ENCODE measurements at regions not wholly inside any gene's neighbourhood (a gene's known extent, or its start where the extent isn't known, plus 50 kb on each side); places are given as distances from the start of the nearest gene placed in this dataset.

DNA sequence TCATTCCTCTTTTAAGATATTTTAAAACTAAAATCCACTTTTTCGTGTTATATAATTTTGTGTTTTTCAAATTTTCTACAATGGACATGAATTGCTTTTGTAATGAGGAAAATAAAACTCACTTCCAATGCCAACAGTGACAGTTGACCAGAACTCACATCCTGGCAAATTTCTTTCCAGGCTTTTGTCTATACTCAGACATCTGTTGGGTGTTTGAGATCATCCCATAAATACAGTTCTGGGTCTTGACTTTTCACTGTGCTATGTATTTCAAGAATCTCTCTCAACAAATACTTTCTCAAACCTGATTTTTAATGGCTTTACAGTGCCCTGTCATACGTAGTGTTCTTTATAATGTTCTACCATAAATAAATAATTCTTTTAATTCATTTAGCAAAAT, 57.6 kb downstream of the RPL37A start:
- WGBS = no CpG with 5 or more reads among the region's 2 CpGs
- no peak overlapping the region for H4K91ac ChIP-seq (ENCODE audit: low read length)
- no peak for DNase-seq

DNA sequence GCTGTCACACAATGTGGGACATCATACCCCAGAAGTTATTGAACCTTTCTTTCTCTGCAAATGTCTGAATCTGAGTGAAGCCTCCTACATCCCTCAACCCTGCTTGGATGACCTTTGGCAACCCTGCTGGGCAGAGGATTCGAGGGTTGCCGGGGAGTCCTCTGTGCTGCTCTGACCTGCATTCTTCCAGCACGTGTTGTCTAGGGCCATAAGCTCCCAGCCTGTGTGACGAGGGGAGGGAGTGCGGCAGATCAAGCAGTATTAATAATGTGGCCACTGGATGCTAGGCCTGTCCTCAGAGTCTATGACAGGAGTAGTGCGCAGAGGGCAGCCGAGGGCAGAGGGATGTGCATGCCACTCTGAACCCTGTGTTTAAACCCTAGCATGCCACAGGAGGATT, 58.8 kb downstream of the RPL37A start:
- Histone ChIP-seq H3K4me2 (ENCODE audit: low read length, poor library complexity, severe bottlenecking) (no peak overlapping the region), H4K8ac (ENCODE audit: low read length) (peak overlapping the region; percentile 19), H3K36me3 (ENCODE audit: control insufficient read depth in 1 of 2, insufficient read depth in 2 of 2, low read depth in 1 of 2, low read length in 2 of 2) (no peaks in the 10 kb centered on the region), H3K4me3 (ENCODE audit: insufficient read depth in 1 of 2, low read depth in 1 of 2, low read length in 2 of 2) (no peak overlapping the region), H2BK12ac (ENCODE audit: low read length in 2 of 2) (peak overlapping the region in 1 of 2 experiments; percentile 0), H4K91ac (ENCODE audit: low read length) (no peak overlapping the region), H2AFZ (ENCODE audit: low read depth, low read length) (no peak overlapping the region), H3K79me1 (replicated peaks; ENCODE audit: low read length, poor library complexity, severe bottlenecking) (no peaks in the 10 kb centered on the region), H3K4ac (ENCODE audit: low read depth in 1 of 2, low read length in 2 of 2) (peak overlapping the region in 1 of 2 experiments; percentile 32), H3K14ac (ENCODE audit: low read length in 2 of 2) (peak overlapping the region in 1 of 2 experiments; percentile 8), H3K4me1 (ENCODE audit: control insufficient read depth, insufficient read depth, low read depth, low read length) (peaks cover 29% of the 10 kb centered on the region), H3K9me3 (ENCODE audit: control insufficient read depth, low read length) (no peaks in the 10 kb centered on the region), H3K9ac (ENCODE audit: low read length) (no peak overlapping the region), H3K27ac (ENCODE audit: low read length, poor library complexity, severe bottlenecking) (no peak overlapping the region), H2BK15ac (ENCODE audit: low read depth, poor library complexity, severe bottlenecking) (peak overlapping the region; percentile 31), H3K18ac (ENCODE audit: low read depth in 1 of 2, low read length in 2 of 2) (peak overlapping the region in 1 of 2 experiments; percentile 52), H2AK5ac (ENCODE audit: low read length, severe bottlenecking) (no peak overlapping the region), H2BK120ac (ENCODE audit: low read depth, low read length) (no peak overlapping the region), H2BK5ac (ENCODE audit: low read depth, low read length, poor library complexity, severe bottlenecking) (no peak overlapping the region), H3K23ac (ENCODE audit: low read length in 2 of 2) (no peak overlapping the region), H3K27me3 (ENCODE audit: control insufficient read depth in 1 of 2, insufficient read depth in 1 of 2, low read length in 2 of 2) (no peaks in the 10 kb centered on the region)
- DNase-seq = no peak
- 72% methylated on average over 7 of the region's 7 CpGs for WGBS

More for the DNA sequence above, 57.6 kb downstream of the RPL37A start:
- Histone ChIP-seq H3K4ac (ENCODE audit: low read depth in 1 of 2, low read length in 2 of 2) (no peak overlapping the region), H2BK5ac (ENCODE audit: low read depth, low read length, poor library complexity, severe bottlenecking) (no peak overlapping the region), H3K79me1 (replicated peaks; ENCODE audit: low read length, poor library complexity, severe bottlenecking) (no peaks in the 10 kb centered on the region), H3K4me2 (ENCODE audit: low read length, poor library complexity, severe bottlenecking) (no peak overlapping the region), H3K36me3 (ENCODE audit: control insufficient read depth in 1 of 2, insufficient read depth in 2 of 2, low read depth in 1 of 2, low read length in 2 of 2) (no peaks in the 10 kb centered on the region), H3K23ac (ENCODE audit: low read length in 2 of 2) (no peak overlapping the region), H3K9ac (ENCODE audit: low read length) (no peak overlapping the region), H2AK5ac (ENCODE audit: low read length, severe bottlenecking) (no peak overlapping the region), H3K4me1 (ENCODE audit: control insufficient read depth, insufficient read depth, low read depth, low read length) (peaks cover 33% of the 10 kb centered on the region), H3K27me3 (ENCODE audit: control insufficient read depth in 1 of 2, insufficient read depth in 1 of 2, low read length in 2 of 2) (no peaks in the 10 kb centered on the region), H3K14ac (ENCODE audit: low read length in 2 of 2) (no peak overlapping the region), H4K8ac (ENCODE audit: low read length) (no peak overlapping the region), H2BK12ac (ENCODE audit: low read length in 2 of 2) (no peak overlapping the region), H3K18ac (ENCODE audit: low read depth in 1 of 2, low read length in 2 of 2) (no peak overlapping the region), H3K9me3 (ENCODE audit: control insufficient read depth, low read length) (no peaks in the 10 kb centered on the region), H3K4me3 (ENCODE audit: insufficient read depth in 1 of 2, low read depth in 1 of 2, low read length in 2 of 2) (no peak overlapping the region), H2AFZ (ENCODE audit: low read depth, low read length) (no peak overlapping the region), H2BK15ac (ENCODE audit: low read depth, poor library complexity, severe bottlenecking) (no peak overlapping the region), H3K27ac (ENCODE audit: low read length, poor library complexity, severe bottlenecking) (no peak overlapping the region), H2BK120ac (ENCODE audit: low read depth, low read length) (no peak overlapping the region)

- Histone ChIP-seq H2BK12ac (ENCODE audit: low read length in 2 of 2) (no peak overlapping the region), H3K27me3 (ENCODE audit: control insufficient read depth in 1 of 2, insufficient read depth in 1 of 2, low read length in 2 of 2) (no peaks in the 10 kb centered on the region), H3K18ac (ENCODE audit: low read depth in 1 of 2, low read length in 2 of 2) (peak overlapping the region in 1 of 2 experiments; percentile 52), H3K4me2 (ENCODE audit: low read length, poor library complexity, severe bottlenecking) (no peak overlapping the region), H2BK120ac (ENCODE audit: low read depth, low read length) (no peak overlapping the region), H3K36me3 (ENCODE audit: control insufficient read depth in 1 of 2, insufficient read depth in 2 of 2, low read depth in 1 of 2, low read length in 2 of 2) (no peaks in the 10 kb centered on the region), H3K4ac (ENCODE audit: low read depth in 1 of 2, low read length in 2 of 2) (no peak overlapping the region), H4K8ac (ENCODE audit: low read length) (no peak overlapping the region), H3K4me3 (ENCODE audit: insufficient read depth in 1 of 2, low read depth in 1 of 2, low read length in 2 of 2) (no peak overlapping the region), H3K79me1 (replicated peaks; ENCODE audit: low read length, poor library complexity, severe bottlenecking) (no peaks in the 10 kb centered on the region), H2BK15ac (ENCODE audit: low read depth, poor library complexity, severe bottlenecking) (peak overlapping the region; percentile 31), H4K91ac (ENCODE audit: low read length) (no peak overlapping the region), H2AFZ (ENCODE audit: low read depth, low read length) (no peak overlapping the region), H3K9ac (ENCODE audit: low read length) (no peak overlapping the region), H3K23ac (ENCODE audit: low read length in 2 of 2) (no peak overlapping the region), H3K27ac (ENCODE audit: low read length, poor library complexity, severe bottlenecking) (no peak overlapping the region), H2BK5ac (ENCODE audit: low read depth, low read length, poor library complexity, severe bottlenecking) (no peak overlapping the region), H3K9me3 (ENCODE audit: control insufficient read depth, low read length) (no peaks in the 10 kb centered on the region), H3K14ac (ENCODE audit: low read length in 2 of 2) (no peak overlapping the region), H2AK5ac (ENCODE audit: low read length, severe bottlenecking) (no peak overlapping the region), H3K4me1 (ENCODE audit: control insufficient read depth, insufficient read depth, low read depth, low read length) (peaks cover 29% of the 10 kb centered on the region)
- no peak for DNase-seq
- 29% methylated on average over 1 of the region's 1 CpG for WGBS
These were observed 59.2 kb downstream of the RPL37A start for GRCh38 chr2:216557820-216558219.

DNA sequence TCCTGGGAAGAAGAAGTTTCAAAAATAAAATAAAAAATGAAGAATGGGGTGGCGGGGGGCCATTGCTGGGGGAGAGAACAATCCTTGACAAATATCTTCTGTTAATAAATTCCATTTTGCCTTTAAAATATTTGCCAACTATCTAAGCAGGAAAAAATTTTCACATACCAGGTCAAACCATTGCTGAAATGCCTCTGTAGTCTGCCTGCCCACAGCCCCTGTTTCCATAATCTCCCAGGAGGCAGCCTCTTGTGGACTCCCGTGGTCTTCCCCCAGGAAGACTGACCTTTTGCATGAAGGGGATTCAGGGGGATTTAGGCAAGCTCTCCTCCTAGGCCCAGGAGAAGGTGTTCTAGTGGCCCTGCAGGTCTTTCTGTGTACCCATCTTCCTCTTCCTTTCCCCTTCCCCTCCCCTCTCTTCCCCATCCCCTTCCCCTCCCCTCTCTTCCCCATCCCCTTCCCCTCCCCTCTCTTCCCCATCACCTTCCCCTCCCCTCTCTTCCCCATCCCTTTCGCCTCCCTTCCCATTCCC, 61.0 kb downstream of the RPL37A start:
- peaks cover 3% of the 10 kb centered on the region for H3K9me3 ChIP-seq (ENCODE audit: control insufficient read depth, low read length)
- H2AFZ ChIP-seq (ENCODE audit: low read depth, low read length) = no peak overlapping the region
- no peak overlapping the region for H2BK5ac ChIP-seq (ENCODE audit: low read depth, low read length, poor library complexity, severe bottlenecking)
- no peak overlapping the region for H2BK12ac ChIP-seq (ENCODE audit: low read length in 2 of 2)
- no peak overlapping the region for H2BK15ac ChIP-seq (ENCODE audit: low read depth, poor library complexity, severe bottlenecking)
- no peaks in the 10 kb centered on the region for H3K27me3 ChIP-seq (ENCODE audit: control insufficient read depth in 1 of 2, insufficient read depth in 1 of 2, low read length in 2 of 2)
- no peak for DNase-seq
- no peak overlapping the region for H2AK5ac ChIP-seq (ENCODE audit: low read length, severe bottlenecking)
- H2BK120ac ChIP-seq (ENCODE audit: low read depth, low read length) = no peak overlapping the region
- H3K9ac ChIP-seq (ENCODE audit: low read length) = no peak overlapping the region
- H4K91ac ChIP-seq (ENCODE audit: low read length) = no peak overlapping the region
- no peak overlapping the region for H3K14ac ChIP-seq (ENCODE audit: low read length in 2 of 2)
- no peak overlapping the region for H3K4me3 ChIP-seq (ENCODE audit: insufficient read depth in 1 of 2, low read depth in 1 of 2, low read length in 2 of 2)
- no peaks in the 10 kb centered on the region for H3K36me3 ChIP-seq (ENCODE audit: control insufficient read depth in 1 of 2, insufficient read depth in 2 of 2, low read depth in 1 of 2, low read length in 2 of 2)
- peak overlapping the region; percentile 69 for H3K27ac ChIP-seq (ENCODE audit: low read length, poor library complexity, severe bottlenecking)
- no peaks in the 10 kb centered on the region for H3K79me1 ChIP-seq (replicated peaks; ENCODE audit: low read length, poor library complexity, severe bottlenecking)
- 92% methylated on average over 2 of the region's 3 CpGs for WGBS
- no peak overlapping the region for H3K18ac ChIP-seq (ENCODE audit: low read depth in 1 of 2, low read length in 2 of 2)
- no peak overlapping the region for H3K4me2 ChIP-seq (ENCODE audit: low read length, poor library complexity, severe bottlenecking)
- peaks cover 17% of the 10 kb centered on the region for H3K4me1 ChIP-seq (ENCODE audit: control insufficient read depth, insufficient read depth, low read depth, low read length)
- H4K8ac ChIP-seq (ENCODE audit: low read length) = no peak overlapping the region
- H3K4ac ChIP-seq (ENCODE audit: low read depth in 1 of 2, low read length in 2 of 2) = no peak overlapping the region
- no peak overlapping the region for H3K23ac ChIP-seq (ENCODE audit: low read length in 2 of 2)

Measured in mesenchymal stem cell (in vitro differentiated cells and primary cell).